ENCODE measurements at regions not wholly inside any gene's neighbourhood (a gene's known extent, or its start where the extent isn't known, plus 50 kb on each side); places are given as distances from the start of the nearest gene placed in this dataset.

DNA sequence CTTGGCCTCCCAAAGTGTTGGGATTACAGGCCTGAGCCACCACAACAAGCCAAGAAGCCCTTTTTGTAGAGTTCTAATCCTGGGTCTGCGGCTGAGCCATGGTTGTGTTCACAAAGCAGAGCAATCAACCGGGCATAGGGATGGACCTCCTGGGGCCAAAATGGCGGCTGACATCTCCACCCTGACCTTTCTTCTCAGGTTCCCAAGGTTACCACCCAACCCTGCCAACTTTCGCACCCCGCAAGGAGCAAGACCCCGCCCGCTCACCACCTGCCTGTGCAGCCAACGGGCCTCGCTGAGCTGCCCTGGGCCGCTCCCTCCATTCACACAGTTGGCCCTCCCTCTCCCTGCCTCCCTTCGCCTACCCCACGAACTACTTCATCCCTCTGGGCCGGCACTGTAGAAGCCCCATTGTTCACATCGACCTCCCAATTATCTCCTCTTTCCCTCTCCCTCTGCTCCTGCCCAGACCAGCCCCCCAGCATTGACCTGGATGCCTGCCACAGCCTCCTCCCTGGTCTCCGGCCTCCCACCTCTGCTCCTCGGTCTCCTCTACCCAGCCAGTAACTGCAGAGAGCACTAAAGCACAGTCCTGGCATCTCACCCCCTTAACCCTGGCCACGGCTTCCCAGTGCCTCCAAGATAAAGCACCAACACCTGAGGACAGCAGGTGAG, 62.0 kb upstream of the TFRC start (continued):
- TF ChIP-seq ZNF175 (CRISPR knock-in tag; IDR thresholded peaks at IDR 0.05; ENCODE audit: low read depth) = peak; percentile 92
- peak; percentile 72; the same call in 1 of the 2 replicates for TF ChIP-seq ZNF79 (CRISPR knock-in tag; IDR thresholded peaks at IDR 0.05; ENCODE audit: low read depth)
- peak; percentile 73 for TF ChIP-seq TSHZ1 (CRISPR knock-in tag; IDR thresholded peaks at IDR 0.05)
- TF ChIP-seq GATAD2B (IDR thresholded peaks at IDR 0.05; ENCODE audit: borderline replicate concordance) = no peak
- 0 out of 2 replicates have a peak, but pooled peaks have one; percentile 23 for TF ChIP-seq ZNF143 (CRISPR knock-in tag; IDR thresholded peaks at IDR 0.05)
- TF ChIP-seq DMBX1 (CRISPR knock-in tag; IDR thresholded peaks at IDR 0.05; ENCODE audit: borderline replicate concordance) = peak; percentile 96
- peak; percentile 94 for TF ChIP-seq ZBTB9 (CRISPR knock-in tag; IDR thresholded peaks at IDR 0.05)
- TF ChIP-seq MAZ (CRISPR knock-in tag; conservative IDR thresholded peaks at IDR 0.05 in 1 of 2, IDR thresholded peaks at IDR 0.05 in 1 of 2) = peak in 1 of 2 experiments; percentile 61; a peak in 3 of 4 replicates
- 0 out of 2 replicates have a peak, but pooled peaks have one; percentile 27 for TF ChIP-seq ZNF75A (CRISPR knock-in tag; IDR thresholded peaks at IDR 0.05)
- TF ChIP-seq ZBTB40 (IDR thresholded peaks at IDR 0.05) = 0 out of 2 replicates have a peak, but pooled peaks have one; percentile 45
- TF ChIP-seq ZBTB40 (CRISPR knock-in tag; IDR thresholded peaks at IDR 0.05) = no peak
- TF ChIP-seq USF1 (CRISPR knock-in tag; IDR thresholded peaks at IDR 0.05) = 0 out of 2 replicates have a peak, but pooled peaks have one; percentile 12

Measured in K562 (cell line).